HEK293T (cell line): ENCODE measurements at regions not wholly inside any gene's neighbourhood (a gene's known extent, or its start where the extent isn't known, plus 50 kb on each side); places are given as distances from the start of the nearest gene placed in this dataset.

Experiments
- CTCF ChIA-PET: fragments of 350-600 bp; formaldehyde crosslinking; extraction: SDS; loops from one replicate; lab custom pipeline; 2021; ENCODE audit warnings: antibody characterized with exemption, inconsistent platforms; lab: Yijun Ruan, JAX
- POLR2A ChIA-PET: fragments of 350-600 bp; formaldehyde crosslinking; extraction: SDS; loops from one replicate; lab custom pipeline; 2020; ENCODE audit warnings: antibody characterized with exemption, inconsistent platforms; lab: Yijun Ruan, JAX
- DNase-seq: peaks from one replicate; pipeline ENCODE4 v3.0.0; 2012; ENCODE audit warnings: mixed read lengths; ENCODE audit errors: extremely low spot score
- ARNT ChIP-seq: fragments of 450-650 bp; IDR thresholded peaks from 2 replicates; pipeline ENCODE4 v1.6.1; 2017; ENCODE audit warnings: mild to moderate bottlenecking
- BHLHE40 ChIP-seq: fragments of 450-650 bp; IDR thresholded peaks from 2 replicates; pipeline ENCODE4 v1.6.1; 2016; ENCODE audit warnings: mild to moderate bottlenecking, moderate library complexity, borderline replicate concordance
- CTBP1 ChIP-seq: fragments of 450-650 bp; IDR thresholded peaks from 2 replicates; pipeline ENCODE4 v1.6.1; 2016; ENCODE audit warnings: borderline replicate concordance
- ELF4 ChIP-seq: fragments of 450-650 bp; IDR thresholded peaks from 2 replicates; pipeline ENCODE4 v1.6.1; 2017; ENCODE audit warnings: antibody characterized with exemption
- FOXA1 ChIP-seq: fragments of 450-650 bp; IDR thresholded peaks from 2 replicates; pipeline ENCODE4 v1.6.1; 2016; ENCODE audit warnings: mild to moderate bottlenecking
- FOXK2 ChIP-seq: fragments of 450-650 bp; IDR thresholded peaks from 2 replicates; pipeline ENCODE4 v1.6.1; 2016; ENCODE audit warnings: mild to moderate bottlenecking
- FOXM1 ChIP-seq: fragments of 450-650 bp; IDR thresholded peaks from 2 replicates; pipeline ENCODE4 v1.6.1; 2017; ENCODE audit warnings: mild to moderate bottlenecking, borderline replicate concordance
- HDGF ChIP-seq: fragments of 450-650 bp; IDR thresholded peaks from 2 replicates; pipeline ENCODE4 v1.6.1; 2017; ENCODE audit warnings: antibody characterized with exemption, borderline replicate concordance
- L3MBTL2 ChIP-seq: fragments of 450-650 bp; conservative IDR thresholded peaks from 2 replicates; pipeline ENCODE4 v1.6.1; 2016; ENCODE audit warnings: mild to moderate bottlenecking
- LEF1 ChIP-seq: fragments of 450-650 bp; IDR thresholded peaks from 2 replicates; pipeline ENCODE4 v1.6.1; 2017; ENCODE audit warnings: mild to moderate bottlenecking, borderline replicate concordance
- NFRKB ChIP-seq: fragments of 450-650 bp; IDR thresholded peaks from 2 replicates; pipeline ENCODE4 v1.6.1; 2016; ENCODE audit warnings: mild to moderate bottlenecking, moderate library complexity
- SP1 ChIP-seq: fragments of 450-650 bp; IDR thresholded peaks from 2 replicates; pipeline ENCODE4 v1.6.1; 2017
- SUZ12 ChIP-seq: fragments of 450-650 bp; IDR thresholded peaks from 2 replicates; pipeline ENCODE4 v1.6.1; 2016; ENCODE audit warnings: mild to moderate bottlenecking
- TARDBP ChIP-seq: fragments of 450-650 bp; IDR thresholded peaks from 2 replicates; pipeline ENCODE4 v1.6.1; 2016
- ZNF384 ChIP-seq: fragments of 450-650 bp; IDR thresholded peaks from 2 replicates; pipeline ENCODE4 v1.6.1; 2016
- TF ChIP-seq, protein P1 (sequence below): fragments of 450-650 bp; IDR thresholded peaks from 2 replicates; pipeline ENCODE4 v1.6.1; 2016

DNA sequence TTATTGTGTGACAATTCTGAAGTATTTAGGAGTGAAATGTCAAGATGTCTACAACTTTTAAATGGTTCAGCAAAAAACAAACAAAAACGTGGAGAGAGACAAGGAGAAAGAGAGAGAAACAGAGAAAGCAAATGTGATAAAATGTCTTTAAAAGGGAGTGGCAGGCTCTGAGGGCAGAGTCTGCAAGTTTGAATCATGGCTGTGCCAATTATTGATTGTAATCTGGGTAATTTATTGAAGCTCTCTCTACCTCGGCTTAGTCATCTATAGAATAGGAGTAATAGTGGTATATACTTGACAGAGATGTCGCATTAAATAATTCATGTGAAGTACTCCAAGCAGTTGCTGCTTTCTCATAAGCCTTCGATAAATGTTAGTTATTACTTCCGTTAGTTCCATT is 61.3 kb upstream of the ARID1B start:
- TF ChIP-seq, protein P1, sequence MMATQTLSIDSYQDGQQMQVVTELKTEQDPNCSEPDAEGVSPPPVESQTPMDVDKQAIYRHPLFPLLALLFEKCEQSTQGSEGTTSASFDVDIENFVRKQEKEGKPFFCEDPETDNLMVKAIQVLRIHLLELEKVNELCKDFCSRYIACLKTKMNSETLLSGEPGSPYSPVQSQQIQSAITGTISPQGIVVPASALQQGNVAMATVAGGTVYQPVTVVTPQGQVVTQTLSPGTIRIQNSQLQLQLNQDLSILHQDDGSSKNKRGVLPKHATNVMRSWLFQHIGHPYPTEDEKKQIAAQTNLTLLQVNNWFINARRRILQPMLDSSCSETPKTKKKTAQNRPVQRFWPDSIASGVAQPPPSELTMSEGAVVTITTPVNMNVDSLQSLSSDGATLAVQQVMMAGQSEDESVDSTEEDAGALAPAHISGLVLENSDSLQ, result no peak
- TF ChIP-seq NFRKB, result no peak
- no peak for TF ChIP-seq ZNF384
- TF ChIP-seq FOXA1, result no peak
- TF ChIP-seq FOXK2, result no peak
- TF ChIP-seq CTBP1, result no peak
- TF ChIP-seq SP1, result no peak
- no peak for TF ChIP-seq ARNT
- TF ChIP-seq SUZ12, result no peak
- no peak for TF ChIP-seq L3MBTL2
- TF ChIP-seq LEF1, result no peak
- TF ChIP-seq ELF4, result no peak
- TF ChIP-seq HDGF, result no peak
- no peak for TF ChIP-seq BHLHE40
- no peak for TF ChIP-seq TARDBP
- POLR2A ChIA-PET, result no interaction called here
- CTCF ChIA-PET, result interaction anchor here (0.7 kb wide), 2 partner anchors 13 to 29 kb away, joined by 3 to 6 read pairs; no protein-coding TSS in a partner anchor
- no peak for DNase-seq

DNA sequence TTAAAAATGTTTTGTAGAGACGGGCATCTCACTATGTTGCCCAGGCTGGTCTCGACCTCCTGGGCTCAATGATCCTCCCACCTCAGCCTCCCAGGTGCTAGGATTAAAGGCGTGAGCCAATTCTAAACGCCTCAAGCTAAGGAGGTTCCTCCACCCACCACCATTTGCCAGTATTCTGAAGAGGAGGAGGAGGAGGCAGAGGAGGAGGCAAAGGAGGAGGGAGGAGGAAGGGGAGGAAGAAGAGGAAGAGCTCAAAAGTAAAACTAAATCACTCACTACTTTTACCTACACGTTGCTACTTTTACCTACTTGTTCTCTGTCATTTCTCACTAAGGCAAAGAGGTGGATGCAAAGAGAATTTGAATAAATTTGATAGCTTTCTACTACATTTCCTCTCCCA is 63.6 kb upstream of the ARID1B start:
- no peak for DNase-seq
- CTCF ChIA-PET, result no interaction called here
- TF ChIP-seq ELF4 (no peak), TARDBP (no peak), SUZ12 (no peak), L3MBTL2 (no peak), ZNF384 (no peak), BHLHE40 (no peak)
- POLR2A ChIA-PET, result no interaction called here

DNA sequence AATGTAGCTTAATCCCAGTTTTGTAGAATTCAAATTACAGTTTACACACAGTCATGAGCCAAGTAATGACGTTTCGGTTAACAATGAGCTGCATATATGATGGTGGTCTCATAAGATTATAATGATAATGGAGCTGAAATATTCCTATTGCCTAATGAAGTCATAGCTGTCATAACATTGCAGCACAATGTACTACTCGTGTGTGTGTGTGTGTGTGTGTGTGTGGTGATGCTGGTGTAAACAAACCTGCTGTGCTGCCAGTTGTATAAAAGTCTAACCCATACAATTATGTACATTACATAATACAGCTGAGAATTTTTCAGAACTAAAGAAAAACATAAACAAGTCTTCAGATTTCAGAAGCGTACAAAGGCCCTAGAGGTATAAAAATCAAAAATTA is 66.7 kb upstream of the ARID1B start:
- POLR2A ChIA-PET, result no interaction called here

GRCh38 chr6:156707818-156708217 is 69.4 kb upstream of the ARID1B start:
- CTCF ChIA-PET, result interaction anchor here (0.6 kb wide), 1 partner anchor 27 kb away, joined by 3 read pairs; no protein-coding TSS in a partner anchor
- TF ChIP-seq, protein P1, result no peak
- no peak for TF ChIP-seq FOXA1
- no peak for TF ChIP-seq HDGF
- TF ChIP-seq SUZ12, result no peak
- TF ChIP-seq ELF4, result no peak
- no peak for TF ChIP-seq CTBP1
- TF ChIP-seq LEF1, result no peak
- TF ChIP-seq L3MBTL2, result no peak
- no peak for TF ChIP-seq NFRKB
- no peak for TF ChIP-seq TARDBP
- TF ChIP-seq FOXM1, result no peak
- no peak for TF ChIP-seq ZNF384
- POLR2A ChIA-PET, result no interaction called here
- no peak for DNase-seq

More for the DNA sequence above, 66.7 kb upstream of the ARID1B start:
- TF ChIP-seq BHLHE40 (no peak), ZNF384 (no peak), CTBP1 (0 out of 2 replicates have a peak, but pooled peaks have one; percentile 17)
- TF ChIP-seq, protein P1, result peak; percentile 74
- CTCF ChIA-PET, result interaction anchor here (0.6 kb wide), 1 partner anchor 27 kb away, joined by 3 read pairs; no protein-coding TSS in a partner anchor
- DNase-seq, result no peak

DNA sequence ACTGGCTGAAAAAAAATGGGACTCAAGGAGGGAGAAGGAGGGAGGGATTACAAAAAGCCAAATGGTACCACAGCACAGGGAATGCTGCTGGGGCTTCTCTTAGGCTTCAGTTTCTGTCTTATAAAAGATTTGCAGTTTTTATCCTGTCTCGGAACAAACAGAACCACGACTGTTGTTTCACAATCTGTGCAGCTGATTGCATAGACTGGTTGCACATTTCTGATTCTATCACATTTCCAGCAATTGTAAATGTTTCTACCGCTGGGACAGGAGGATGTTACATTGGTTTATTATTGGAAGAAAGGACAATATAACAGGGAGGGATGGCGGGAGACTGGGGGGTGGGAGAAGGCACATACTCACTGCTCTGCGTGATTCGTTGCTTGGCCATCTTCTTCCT is 73.5 kb upstream of the ARID1B start:
- ChIA-PET POLR2A (no interaction called here), CTCF (no interaction called here)
- TF ChIP-seq L3MBTL2, result no peak
- no peak for TF ChIP-seq CTBP1
- no peak for TF ChIP-seq FOXM1
- no peak for TF ChIP-seq FOXK2
- no peak for DNase-seq

DNA sequence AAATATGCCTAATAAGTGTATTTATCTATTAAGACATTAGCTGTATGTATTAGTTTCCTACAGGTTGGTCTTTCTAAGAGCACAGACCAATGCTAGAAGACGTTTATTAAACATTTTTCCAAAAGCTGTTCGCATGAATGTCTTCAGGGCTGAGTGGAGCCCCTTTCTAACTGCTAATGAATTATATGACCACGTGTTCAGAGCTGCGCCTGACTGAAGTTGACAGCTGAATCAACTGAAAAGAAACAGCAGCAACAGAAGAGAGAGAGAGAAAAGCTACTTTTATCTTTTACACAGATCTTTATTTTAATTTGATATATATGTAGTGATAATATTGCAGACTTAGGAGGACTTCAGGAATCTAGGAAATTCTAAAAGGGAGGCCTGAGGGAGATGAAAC is 75.2 kb upstream of the ARID1B start:
- ChIA-PET CTCF (interaction anchor here (0.7 kb wide), 1 partner anchor 1172 kb away, joined by 5 read pairs; no protein-coding TSS in a partner anchor), POLR2A (no interaction called here)
- TF ChIP-seq L3MBTL2, result no peak
- no peak for TF ChIP-seq FOXA1
- TF ChIP-seq NFRKB, result no peak
- no peak for TF ChIP-seq ZNF384
- TF ChIP-seq TARDBP, result no peak
- TF ChIP-seq FOXK2, result no peak
- no peak for TF ChIP-seq HDGF
- no peak for TF ChIP-seq ELF4
- no peak for DNase-seq

DNA sequence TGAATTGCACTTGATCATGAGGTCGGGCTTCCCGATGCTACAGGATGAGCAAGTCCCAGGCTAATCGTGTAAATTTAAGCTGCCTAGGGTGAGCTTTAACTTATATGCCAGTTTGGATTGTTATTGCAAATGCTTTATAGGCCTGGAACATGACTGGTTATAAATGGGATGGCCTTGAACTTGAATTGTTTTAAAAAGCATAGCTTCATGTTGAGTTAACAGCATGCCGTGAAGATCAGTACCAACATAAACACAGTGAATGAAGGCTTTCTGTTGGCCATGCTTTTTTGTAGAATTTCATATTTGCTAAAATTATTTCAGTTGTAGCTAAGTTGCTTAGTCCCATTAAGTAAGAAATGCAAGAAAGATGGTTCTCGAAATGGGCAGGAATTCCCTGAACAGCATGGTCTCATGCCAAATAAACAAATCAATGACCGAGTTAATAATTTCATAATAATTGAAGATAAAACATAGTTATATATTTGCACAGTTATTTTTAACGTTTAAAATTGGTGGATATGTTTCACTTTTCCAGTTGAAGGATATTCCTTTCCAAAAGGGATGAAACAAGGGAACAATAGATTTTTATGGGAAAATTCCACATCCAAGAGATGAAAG is 76.6 kb upstream of the ARID1B start:
- no peak for DNase-seq
- TF ChIP-seq FOXK2, result no peak
- TF ChIP-seq FOXM1, result no peak
- TF ChIP-seq TARDBP, result no peak
- TF ChIP-seq ELF4, result no peak
- no peak for TF ChIP-seq BHLHE40
- TF ChIP-seq, protein P1, result no peak
- no peak for TF ChIP-seq SUZ12
- no peak for TF ChIP-seq NFRKB
- no peak for TF ChIP-seq HDGF
- no peak for TF ChIP-seq FOXA1
- no peak for TF ChIP-seq ZNF384
- TF ChIP-seq ARNT, result no peak
- TF ChIP-seq CTBP1, result no peak
- no peak for TF ChIP-seq LEF1
- no peak for TF ChIP-seq SP1
- no peak for TF ChIP-seq L3MBTL2
- CTCF ChIA-PET, result interaction anchor here (0.5 kb wide), 1 partner anchor 55 kb away, joined by 4 read pairs; no protein-coding TSS in a partner anchor
- POLR2A ChIA-PET, result no interaction called here
